HG02759 (cell line): ENCODE measurements at regions not wholly inside any gene's neighbourhood (a gene's known extent, or its start where the extent isn't known, plus 50 kb on each side); places are given as distances from the start of the nearest gene placed in this dataset.

Experiments used
- ATAC-seq: cut with Tn5 transposase; IDR thresholded peaks from one replicate; pipeline ENCODE4 v1.9.1; 2021; ENCODE audit warnings: mild to moderate bottlenecking, moderate library complexity; ENCODE audit not compliant: unreplicated experiment

DNA sequence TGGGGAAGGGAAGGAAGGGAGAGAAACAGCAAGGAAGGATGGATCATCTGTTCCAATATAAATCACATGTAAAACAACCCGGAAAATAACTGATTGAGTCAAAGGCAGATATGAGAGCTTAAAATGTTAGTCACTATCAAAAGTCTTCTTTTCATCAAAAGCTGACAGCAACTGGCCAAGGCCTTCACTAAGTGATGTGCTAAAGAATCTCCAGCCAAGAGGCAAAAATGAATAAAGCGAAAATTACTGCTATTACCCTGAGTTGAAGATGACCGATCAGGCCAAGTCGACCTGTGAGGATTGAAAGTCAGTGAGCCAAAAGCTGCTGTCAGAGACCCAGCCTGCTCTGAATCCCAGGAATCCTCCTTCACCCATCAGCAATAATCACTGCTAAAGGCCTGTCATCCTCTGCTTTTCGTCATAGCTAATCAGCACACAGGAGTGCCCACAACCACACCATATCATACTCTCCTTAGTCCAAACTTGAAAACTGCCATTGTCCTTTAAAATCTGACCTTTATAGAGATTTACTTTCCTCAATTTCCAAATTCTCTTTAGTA lies 736.9 kb downstream of the TLE1 start:
- no peak for ATAC-seq

DNA sequence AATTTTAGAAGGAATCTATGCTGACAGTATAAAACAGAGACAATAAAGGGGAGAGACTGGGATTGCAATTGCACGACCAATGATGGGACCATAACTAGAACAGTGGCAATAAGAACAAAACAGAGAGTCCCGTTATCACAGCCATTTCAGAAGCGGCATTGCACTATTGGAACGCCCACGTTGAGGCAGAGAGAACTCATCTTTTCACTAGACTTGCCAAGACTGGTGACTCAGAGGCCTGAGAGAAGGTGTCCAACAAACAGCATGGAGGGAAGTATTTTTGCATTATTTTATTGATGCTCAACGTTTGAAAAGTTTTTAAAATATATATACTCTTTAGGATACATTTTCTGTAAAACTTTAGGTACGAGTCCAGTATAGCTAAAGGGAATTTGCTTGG lies 737.7 kb downstream of the TLE1 start:
- ATAC-seq: no peak

DNA sequence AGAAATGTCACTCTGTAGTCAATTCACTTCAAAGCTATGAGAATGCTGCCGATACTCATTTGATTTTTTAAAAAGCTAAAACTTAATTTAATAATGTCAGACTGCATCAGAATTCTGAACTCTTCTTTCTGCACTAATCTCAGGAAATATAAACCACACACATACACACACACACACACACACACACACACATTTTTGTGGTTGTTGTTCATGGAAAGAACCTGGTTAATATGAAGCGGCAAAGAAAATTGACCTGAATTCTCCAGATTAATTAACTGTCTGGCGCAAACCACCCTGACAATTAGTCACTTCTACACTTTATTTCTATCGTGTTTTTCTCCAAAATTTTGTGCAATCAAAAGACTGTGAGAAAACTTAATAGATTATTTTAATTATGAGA lies 740.5 kb downstream of the TLE1 start:
- ATAC-seq: no peak

DNA sequence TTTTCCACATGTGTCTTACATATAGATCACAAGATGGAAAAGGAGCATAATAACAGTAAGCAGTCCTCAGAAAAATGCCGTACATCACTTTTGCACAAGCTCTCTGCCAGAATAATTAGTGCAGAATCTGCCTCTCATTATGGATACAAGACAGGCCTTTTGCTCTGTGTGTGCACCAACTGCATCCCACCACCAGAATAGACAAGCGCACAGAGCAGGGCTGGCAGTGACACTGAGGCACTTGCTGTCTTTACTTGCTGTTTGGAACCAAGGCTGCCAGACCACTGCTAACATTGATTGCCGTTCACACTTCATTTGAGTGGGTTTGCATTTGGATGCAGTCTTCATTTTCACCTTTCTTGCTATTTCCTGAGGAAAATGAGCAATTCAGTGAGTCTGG lies 741.3 kb downstream of the TLE1 start:
- ATAC-seq: no peak

DNA sequence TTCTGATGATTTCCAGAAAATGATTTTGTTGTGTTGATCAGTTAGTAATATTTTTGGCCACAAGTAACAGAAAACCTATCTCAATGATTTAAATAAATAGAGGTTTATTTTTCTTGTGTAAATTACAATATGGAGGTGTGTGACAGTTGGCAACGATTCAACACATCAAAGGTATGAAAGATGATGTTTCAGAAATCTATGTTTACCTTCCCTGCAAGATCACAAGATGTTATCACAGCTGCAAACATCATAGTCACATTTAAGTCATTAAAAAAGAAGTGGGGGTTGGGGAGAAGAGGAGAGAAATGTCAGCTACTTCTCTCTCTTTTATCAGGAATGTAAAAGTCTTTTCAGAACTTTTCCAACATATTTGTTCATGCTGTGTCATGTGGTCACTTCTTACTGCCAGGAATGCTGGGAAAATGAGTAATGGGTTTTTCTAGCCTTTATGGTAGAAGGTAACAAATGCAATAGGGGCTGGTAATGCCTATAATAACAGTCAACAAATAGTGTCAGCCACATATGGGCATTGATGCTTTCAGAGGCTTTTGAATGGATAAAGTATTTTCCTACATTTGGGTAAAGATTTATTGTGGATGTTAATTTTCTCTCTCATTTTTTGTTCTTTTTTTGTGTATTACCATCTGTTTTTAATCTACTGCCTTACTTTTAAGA lies 742.7 kb downstream of the TLE1 start:
- no peak for ATAC-seq

DNA sequence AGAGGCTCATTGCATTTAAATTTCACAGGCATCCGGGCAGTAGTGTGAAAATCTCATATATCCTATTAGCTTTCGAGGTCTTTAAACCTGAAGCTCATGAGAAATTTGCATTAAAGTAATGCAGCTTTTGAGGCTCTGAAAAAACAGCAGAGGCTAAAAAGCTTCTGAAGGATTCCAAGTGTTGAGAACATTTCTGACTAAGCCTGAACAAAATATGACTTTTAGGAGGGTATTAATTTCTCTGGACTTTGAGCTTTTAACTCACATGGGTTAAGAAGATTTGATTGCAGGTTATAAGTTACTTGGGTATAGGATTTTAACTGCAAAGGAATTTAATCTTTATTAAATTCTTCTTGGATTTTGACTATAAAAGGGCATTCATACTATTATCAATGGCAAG lies 743.9 kb downstream of the TLE1 start:
- no peak for ATAC-seq

DNA sequence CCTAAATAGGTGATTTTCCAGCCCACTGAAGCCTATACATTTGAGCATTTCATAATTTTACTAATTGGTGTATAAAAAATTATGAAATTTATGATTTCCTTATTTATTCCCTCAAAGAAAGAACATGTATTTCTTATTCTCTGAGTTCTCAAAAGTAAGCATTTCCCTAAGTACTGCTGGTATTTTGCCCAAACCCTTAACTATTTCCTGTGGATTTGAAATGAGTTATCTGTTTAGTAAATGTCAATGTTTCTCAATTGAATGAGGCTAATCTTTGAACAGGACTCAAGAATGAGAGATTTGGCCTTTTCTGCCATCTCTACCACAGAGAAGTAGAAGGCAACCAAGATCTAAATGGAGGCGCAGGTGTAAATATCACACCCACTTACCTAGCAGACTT lies 751.7 kb downstream of the TLE1 start:
- no peak for ATAC-seq

DNA sequence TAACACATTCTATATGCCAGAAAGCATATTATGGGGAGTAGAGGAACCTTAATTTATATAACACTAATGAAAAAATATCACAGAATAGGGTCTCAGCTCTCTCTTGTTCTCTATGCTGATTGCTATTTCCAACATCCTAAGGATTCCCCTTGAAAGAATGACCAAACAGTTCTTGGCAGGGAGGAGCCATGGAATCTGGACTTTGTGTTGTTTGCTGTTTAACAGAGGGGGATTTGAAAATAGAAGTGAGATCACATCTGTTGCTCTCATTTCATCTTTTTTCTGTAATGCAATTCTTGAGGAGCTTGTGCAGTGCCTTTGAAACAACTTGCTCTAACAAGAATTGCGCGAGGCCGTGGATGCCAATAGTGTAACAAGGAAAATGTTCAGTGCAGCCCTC lies 755.3 kb downstream of the TLE1 start:
- no peak for ATAC-seq

DNA sequence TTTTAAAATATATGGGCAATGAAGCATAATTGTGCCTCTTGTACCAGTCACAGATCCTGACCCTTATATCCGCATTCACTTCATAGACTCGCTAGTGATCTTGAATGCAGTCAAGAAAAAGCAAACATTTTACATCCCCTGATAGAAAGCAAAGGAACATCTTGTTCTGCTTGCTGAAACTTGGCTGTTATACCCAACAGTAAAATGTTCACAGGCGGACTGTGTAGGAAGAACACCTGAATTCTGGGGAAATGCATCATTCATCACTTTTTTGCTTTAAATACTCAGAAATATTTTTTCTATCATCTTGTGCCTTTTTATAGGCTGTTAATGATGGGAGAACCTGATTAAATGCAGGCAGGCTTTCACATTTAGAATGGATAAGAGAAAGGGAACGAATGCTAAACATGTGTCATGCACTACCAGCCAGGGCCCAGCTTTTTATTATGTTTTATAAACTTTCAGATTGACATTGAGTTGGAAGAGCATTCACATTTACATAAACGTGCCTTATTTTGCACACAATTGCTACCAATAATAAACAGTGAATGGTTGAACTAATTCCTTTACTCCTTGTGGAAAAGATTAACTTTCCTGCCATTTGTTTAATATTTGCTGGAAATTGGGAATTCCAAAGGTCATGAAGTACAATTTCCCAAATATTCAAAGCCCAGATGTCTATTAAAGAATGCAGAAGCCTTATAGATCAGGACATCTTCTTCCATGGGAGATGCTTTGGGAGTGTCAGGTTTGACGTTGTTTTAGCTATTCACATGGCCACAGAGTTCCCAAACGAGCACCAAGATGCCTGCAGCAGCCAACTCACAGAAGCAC lies 756.2 kb downstream of the TLE1 start:
- ATAC-seq: no peak

DNA sequence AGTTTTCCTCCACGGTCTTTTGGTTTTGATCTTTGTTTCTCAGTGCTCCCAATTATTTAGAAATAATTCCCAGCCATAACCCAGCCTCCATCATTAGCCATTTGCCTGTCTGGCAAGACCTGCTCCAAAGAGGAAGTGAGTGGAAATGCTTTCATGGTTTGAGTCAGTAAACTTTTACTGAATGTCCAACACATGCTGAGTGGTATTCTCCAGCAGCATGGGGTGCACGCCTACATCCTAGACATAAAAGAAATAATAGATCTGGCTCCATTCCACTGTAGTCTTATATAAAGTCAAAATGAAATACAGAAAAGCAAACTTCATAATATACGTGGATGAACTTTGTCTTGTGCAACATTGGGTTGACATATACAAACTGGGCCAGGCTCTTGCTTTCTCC lies 757.2 kb downstream of the TLE1 start:
- ATAC-seq: no peak

DNA sequence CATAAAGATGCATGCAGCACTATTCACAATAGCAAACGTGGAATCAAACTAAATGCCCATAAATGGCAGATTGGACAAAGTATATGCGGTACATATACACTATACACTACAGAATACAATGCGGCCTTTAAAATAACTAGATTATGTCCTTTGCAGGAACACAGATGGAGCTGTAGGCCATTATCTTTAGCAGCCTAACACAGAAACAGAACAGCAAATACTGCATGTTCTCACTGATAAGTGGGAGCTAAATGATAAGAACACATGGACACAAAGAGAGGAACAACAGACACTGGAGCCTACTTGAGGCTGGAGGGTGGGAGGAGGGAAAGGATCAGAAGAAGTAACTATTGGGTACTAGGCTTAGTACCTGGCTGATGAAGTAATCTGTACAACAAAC lies 758.2 kb downstream of the TLE1 start:
- no peak for ATAC-seq

DNA sequence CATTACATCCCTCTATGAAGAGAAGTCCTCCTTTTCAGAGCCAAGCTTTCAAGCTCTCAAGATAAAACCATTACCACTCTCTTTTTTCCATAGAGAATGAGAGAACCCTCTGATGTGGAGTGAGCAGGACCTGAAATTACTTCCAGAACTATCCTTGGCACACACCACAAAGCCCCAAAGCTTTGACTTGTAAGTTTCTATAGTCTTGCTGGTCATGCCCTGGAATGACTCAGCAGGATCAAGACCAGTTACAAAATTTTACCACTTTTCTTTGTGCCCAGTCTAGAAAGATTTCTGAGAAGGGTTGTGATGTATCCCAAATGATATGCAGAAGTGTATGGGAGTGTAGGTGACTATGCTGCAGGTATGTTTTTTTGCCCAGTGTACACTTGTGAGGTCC lies 760.6 kb downstream of the TLE1 start:
- ATAC-seq: no peak

DNA sequence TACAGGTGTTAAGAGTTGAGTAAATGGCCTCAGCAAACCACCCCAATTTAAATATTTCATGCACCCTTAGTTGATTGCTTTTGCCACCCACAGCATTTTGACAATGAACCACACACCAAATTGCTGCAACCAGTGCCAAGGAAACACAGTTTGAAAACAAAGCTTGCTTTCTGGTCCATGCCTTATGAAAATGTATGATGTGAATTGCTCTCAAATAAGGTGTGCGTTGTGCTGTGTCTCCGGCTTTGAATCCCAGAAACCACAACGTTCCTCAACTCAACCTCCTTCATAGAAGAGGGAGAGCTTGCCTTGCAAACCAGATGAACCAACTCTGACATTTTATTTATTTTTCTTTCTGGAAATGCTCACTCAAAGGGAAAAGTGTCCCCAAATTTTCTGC lies 762.7 kb downstream of the TLE1 start:
- ATAC-seq: no peak

DNA sequence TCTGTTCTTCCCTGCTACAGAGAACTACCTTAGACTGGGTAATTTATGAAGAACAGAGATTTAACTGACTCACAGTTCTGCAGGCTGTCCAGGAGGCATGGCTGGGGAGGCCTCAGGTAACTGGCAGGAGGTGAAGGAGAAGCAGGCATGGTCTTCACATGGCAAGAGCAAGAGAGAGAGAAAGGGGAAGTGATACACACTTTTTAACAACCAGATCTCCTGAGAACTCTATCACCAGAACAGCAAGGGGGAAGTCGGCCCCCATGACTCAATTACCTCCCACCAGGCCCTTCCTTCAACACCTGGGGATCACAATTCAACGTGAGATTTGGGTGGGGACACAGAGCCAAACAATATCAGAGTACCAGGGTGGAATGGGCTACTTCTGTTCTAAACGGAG lies 766.8 kb downstream of the TLE1 start:
- ATAC-seq: no peak

DNA sequence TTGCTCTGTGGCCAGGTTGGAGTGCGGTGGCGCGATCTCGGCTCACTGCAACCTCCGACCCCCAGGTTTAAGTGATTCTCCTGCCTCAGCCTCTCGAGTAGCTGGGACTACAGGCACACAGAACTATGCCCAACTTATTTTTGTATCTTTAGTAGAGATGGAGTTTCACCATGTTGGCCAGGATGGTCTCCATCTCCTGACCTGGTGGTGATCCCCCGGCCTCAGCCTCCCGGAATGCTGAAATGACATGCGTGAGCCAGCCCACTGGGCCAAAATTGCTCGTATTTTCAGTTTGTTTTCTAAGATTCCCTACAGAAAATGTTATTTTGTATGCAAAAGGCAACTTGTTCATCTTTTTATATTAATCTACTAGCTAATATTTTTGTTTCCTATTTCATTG lies 782.6 kb downstream of the TLE1 start:
- no peak for ATAC-seq

DNA sequence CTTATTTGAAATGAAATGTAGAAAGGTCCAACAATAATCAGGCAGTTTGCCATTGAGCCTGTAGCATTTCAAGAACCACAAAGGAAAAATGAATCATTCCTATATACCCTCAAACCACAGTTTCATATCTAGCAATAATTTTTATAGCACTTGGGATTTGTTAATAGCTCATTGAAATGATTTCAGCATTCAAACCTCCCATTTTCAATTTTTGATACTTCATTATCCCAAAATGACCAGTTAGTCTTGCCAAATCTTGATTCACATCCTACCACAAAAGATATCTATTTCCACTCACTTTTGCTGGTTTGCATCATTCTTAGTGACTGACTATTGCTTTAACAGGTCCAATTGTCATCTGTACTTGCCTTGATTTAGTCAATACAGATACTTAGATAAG lies 790.1 kb downstream of the TLE1 start:
- no peak for ATAC-seq

DNA sequence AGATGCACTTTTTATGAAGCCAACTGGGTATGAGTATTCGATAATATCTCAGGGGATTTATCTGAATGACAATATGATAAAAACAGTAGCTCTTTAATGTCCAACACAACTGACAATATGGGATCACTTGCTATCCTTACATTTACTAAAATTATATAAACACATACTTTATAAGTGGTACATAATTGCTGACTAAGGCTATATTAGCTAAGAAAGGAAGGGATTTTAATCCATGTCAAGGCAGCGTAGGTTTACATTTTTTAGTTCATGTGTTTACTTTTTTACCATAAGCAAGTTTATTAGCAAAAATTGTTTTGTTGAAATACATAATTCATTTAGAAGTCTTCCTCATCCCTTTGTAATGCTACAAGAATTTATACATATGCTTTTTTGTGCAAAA lies 796.2 kb downstream of the TLE1 start:
- ATAC-seq: no peak

DNA sequence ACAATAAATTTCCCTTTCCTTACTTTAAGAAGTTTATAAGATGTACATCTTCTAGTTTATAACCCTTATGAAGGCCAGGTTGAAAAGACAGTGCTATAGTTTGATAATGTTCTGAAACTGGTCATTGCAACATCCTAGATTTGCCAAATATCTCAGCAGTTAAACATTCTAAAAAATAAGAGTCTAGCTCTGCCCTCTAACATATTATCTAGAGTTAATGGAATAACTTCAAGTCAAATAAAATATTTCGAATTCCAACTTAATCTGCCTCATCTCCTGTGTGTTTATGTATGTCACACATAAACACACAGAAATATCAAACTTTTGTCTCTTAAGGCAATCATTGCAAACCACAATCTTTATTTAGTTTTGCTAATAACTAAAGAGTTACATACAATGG lies 796.6 kb downstream of the TLE1 start:
- ATAC-seq: no peak

DNA sequence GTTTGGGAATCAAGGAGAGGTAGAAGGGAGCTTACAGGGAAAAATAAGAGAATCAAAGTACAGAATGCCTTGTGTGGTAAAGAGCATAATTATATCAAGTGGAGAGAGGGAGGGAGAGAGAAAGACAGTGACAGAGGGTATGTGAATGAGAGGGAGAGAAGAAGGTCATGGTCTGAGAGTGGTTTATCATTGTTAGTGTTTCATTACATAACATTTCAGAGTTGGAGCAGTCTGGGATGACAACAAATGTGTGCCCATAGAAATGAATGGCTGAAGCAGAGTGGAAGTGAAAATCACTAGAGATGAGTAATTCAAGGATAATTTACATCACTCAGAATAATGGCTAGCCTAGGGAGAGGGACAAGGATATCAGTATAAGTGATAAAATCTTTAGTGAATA lies 799.2 kb downstream of the TLE1 start:
- ATAC-seq: no peak

DNA sequence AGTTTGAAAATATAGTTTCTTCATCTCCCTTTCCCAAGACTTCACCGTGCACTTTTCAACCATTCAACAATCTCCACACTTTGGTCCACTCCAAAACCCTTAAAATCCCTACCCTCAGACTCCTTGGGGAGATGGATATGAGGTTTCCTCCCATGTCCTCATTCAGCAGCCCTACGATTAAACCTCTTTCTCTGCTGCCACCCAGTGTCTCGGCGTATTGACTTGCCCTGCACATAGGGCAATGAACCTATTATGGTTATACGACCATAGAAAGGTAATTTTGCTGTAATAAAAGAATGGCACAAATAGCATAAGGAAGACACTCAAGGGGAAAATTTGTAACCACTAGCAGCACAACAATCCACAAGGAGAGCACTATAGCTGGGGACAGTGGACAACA lies 803.5 kb downstream of the TLE1 start:
- ATAC-seq: no peak

DNA sequence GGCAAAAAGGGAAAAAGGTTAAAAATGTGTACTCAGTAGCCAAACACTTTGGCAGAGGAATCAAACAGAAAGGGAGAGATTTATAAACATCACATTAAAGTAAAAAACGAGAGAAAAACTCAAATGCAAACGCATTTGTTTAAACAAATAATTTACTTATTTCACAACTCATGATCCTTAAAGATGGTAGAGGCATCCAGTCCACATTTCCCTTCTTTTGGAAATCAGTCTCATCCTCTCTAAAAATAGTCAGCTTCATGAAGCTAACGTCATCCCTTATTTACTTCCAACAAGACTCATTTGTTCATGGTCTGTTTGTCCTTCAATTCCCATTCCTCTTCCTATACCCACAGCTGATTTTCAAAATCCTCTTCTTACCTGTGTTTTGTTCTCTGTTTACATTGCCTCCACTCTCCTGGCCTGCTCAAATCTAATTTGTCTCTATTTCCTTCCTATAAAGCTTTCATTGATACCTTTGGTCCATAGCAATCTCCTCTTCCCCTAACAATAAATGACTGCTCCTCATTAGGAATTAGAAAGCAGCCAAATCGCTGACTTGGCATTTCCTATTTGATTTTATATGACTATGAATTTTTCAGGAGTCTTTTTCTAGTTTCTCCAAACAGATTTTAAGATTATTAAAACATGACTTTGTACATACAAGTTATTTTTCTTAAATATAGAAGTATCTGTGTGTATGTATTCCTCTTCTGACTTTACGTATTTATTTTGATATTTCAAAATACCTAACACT lies 805.3 kb downstream of the TLE1 start:
- no peak for ATAC-seq

DNA sequence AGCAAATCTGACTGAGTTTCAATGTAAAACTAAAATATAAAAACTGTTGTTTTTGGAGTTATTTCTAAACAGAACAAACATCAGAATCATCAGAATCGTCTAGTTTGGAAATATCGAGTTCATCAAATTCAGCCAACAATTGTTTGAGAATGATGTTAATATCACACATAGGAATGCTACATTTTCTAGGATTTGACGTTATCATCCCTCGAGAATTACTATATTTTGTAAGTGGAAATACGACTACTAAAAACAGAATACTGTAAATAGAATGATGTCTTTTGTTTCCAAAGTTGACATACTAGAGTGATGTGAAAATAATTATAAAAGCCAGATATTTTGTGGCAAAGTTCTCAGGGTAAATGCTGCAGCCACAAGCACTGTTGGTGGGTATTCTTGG lies 805.9 kb downstream of the TLE1 start:
- ATAC-seq: no peak
